ENCODE measurements at regions not wholly inside any gene's neighbourhood (a gene's known extent, or its start where the extent isn't known, plus 50 kb on each side); places are given as distances from the start of the nearest gene placed in this dataset.

- TF ChIP-seq CTCF (IDR thresholded peaks at IDR 0.05) = no peak
- TF ChIP-seq POLR2A (IDR thresholded peaks at IDR 0.05) = no peak
These were observed 1633.5 kb downstream of the SLITRK1 start for GRCh38 chr13:82248762-82249161.
